Choroid plexus epithelial cell (primary cell): ENCODE measurements at regions not wholly inside any gene's neighbourhood (a gene's known extent, or its start where the extent isn't known, plus 50 kb on each side); places are given as distances from the start of the nearest gene placed in this dataset.

ENCODE experiments used
- DNase-seq: peaks from one replicate; pipeline ENCODE4 v3.0.0-alpha.2; 2010; ENCODE audit warnings: low read depth
- H3K4me3 ChIP-seq: 2 replicates; pipeline ENCODE4 v1.5.1; 2011; ENCODE audit warnings: low read depth, mild to moderate bottlenecking, control low read depth, low read length, moderate library complexity
- CTCF ChIP-seq: conservative IDR thresholded peaks from 2 replicates; pipeline ENCODE4 v1.5.1; 2011; ENCODE audit warnings: low read depth, mild to moderate bottlenecking, control low read depth, inconsistent platforms, low read length, moderate library complexity

DNA sequence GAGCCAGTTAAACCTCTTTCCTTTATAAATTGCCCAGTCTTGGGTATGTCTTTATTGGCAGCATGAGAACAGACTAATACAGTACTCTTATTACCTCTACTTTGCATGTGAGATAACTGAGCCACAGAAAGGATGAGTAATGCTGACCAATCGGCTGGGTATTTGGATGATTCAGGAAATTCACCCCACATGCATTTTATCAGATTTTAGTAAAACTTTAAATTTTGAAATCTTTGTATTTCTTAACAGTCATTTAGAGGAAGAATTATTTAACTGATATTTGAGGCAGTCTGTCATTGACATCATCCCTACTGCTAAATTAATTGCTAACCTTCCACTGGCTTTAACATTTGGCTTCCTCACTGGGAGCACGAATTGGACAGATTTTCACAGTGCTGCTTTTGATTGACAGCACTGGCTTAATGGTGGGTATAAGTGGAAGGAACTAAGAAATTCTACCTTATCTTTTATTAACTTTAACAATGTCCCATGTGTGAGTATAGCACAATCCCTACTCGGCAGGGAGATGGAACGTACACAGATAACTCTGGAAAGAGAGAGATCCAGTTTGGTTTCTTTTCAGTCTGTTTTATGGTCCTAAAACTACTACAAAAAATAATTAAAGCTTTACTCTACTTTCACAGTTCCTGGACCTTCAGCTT, 261.0 kb downstream of the DACT1 start:
- peak; percentile 95 for DNase-seq
- no peak for TF ChIP-seq CTCF
- H3K4me3 ChIP-seq, result no peak overlapping the region

DNA sequence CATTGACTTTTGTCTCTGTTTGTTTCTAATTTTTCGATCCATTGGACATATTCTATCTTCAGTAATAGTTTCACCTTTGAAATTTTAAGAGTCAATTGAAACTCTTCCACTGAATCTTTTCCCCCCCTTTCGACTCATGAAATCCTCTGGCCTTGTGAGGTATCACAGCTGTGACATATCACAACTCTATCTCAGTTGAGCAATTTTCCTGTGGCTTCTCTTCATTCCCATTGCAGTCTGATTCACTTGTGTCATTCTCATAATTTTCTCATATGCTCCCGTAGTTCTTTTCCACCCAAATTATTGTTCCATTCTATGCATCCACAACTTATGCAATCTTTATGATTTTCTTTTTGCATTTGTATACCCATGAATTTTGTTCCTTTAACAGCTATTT, 261.6 kb downstream of the DACT1 start:
- no peak overlapping the region for H3K4me3 ChIP-seq
- DNase-seq, result peak; percentile 84
- no peak for TF ChIP-seq CTCF

DNA sequence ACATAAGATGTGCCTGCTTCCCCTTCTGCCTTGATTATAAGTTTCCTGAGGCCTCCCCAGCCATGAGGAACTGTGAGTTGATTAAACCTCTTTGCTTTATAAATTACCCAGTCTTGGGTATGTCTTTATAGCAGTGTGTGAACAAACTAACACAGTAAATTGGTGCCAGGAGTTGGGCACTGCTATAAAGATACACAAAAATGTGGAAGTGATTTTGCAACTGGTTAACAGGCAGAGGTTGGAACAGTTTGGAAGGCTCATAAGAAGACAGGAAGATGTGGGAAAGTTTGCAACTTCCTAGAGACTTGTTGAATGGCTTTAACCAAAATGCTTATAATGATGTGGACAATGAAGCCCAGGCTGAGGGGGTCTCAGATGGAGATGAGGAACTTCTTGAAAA, 264.1 kb downstream of the DACT1 start:
- no peak for DNase-seq
- H3K4me3 ChIP-seq, result no peak overlapping the region
- TF ChIP-seq CTCF, result no peak

DNA sequence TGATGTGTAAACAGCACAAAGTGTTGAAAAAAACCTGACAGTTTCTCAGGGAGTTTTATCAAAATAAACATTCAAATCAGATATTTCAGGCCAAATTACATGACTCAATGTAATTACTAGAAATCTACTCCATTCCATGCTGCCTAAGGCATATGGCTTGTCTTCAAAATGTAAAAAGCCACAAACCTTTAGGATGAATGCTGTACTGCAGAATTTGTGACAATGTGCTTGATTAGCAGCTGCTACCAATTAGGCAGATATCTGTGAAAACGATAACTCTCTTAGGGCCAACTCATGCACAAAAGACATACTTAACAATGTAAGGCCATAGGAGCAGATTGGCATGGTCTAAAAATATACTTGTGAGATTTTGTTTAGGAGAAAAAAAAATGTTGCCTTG, 267.0 kb downstream of the DACT1 start:
- no peak for DNase-seq
- no peak overlapping the region for H3K4me3 ChIP-seq
- TF ChIP-seq CTCF, result no peak

- H3K4me3 ChIP-seq, result no peak overlapping the region
- no peak for TF ChIP-seq CTCF
- no peak for DNase-seq
Observed at GRCh38 chr14:58907803-58908202, 270.0 kb downstream of the DACT1 start.

GRCh38 chr14:58912287-58912686, 274.5 kb downstream of the DACT1 start:
- DNase-seq, result no peak
- TF ChIP-seq CTCF, result no peak
- no peak overlapping the region for H3K4me3 ChIP-seq

DNA sequence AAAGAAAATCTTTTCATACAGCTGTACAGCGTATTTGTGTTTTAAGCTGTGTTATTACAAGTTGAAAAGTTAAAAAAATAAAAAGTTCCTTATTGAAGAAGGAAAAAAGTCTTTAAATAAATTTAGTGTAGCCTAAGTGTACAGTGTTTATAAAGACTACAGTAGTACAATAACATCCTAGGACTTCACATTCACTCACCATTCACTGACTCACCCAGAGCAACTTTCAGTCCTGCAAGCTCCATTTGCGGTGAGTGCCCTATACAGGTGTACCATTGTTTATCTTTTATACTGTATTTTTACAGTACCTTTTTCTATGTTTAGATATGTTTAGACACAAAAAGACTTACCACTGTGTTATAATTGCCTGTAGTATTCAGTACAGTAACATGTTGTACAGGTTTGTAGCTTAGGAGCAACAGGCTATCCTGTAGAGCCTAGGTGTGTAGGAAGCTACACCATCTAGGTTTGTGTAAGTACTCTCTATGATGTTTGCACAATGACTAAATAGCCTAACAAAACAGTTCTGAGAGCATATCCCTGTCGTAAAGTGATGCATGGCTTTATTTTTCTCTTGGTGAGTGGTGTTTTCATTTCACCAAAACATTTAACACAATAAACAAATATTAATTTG, 275.2 kb downstream of the DACT1 start:
- no peak for DNase-seq
- no peak for TF ChIP-seq CTCF
- no peak overlapping the region for H3K4me3 ChIP-seq
